Effector CD8-positive, alpha-beta T cell (primary cell): ENCODE measurements at regions not wholly inside any gene's neighbourhood (a gene's known extent, or its start where the extent isn't known, plus 50 kb on each side); places are given as distances from the start of the nearest gene placed in this dataset.

Experiments used
- DNase-seq: peaks from one replicate; lab custom pipeline; 2025; lab: John Stamatoyannopoulos, UW

DNA sequence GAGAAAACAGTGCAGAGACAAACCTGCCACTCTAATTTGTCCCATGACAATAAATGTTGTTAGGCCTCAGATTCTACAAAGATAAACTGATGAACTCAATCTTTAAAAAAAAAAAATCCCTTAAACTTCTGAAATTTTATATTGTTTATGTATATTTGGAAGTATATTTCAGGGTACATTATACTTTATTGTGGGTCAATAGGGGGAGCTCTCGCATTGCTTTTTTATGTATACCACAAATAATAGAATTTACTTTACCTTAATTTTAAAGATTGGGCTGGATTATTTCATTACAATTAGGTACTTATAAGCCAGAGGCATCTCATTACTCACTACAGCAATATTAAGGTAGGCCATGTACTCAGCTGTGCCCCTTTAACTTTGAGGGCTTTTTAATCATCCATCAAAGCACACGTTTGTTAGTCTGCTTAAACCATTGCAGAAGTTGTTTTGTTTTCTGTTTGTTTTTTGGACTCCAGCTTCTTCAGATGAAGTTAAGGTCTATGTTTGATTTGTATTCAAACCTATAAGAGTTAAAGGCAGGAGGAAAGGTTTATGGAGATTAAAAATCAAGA lies 56.3 kb upstream of the EYA4 start:
- DNase-seq = no peak

DNA sequence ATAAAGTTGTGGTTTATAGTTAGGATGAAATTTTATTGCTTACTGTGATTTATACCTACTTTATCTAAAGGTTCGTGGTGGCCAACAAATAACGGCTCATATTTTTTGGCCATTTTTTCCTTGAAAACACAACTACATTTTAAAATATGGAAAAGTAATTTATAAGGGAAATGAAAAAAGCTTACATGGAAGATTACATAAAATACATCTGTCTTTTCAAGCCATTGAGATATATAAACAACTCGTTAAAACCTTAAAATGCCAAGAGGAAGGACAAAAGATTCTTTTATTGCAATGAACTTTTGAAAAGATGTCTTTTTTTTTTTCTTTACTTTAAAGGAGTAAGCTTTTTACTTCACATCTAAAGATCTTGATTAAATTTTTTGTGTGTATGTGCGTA lies 55.4 kb upstream of the EYA4 start:
- DNase-seq = no peak

DNA sequence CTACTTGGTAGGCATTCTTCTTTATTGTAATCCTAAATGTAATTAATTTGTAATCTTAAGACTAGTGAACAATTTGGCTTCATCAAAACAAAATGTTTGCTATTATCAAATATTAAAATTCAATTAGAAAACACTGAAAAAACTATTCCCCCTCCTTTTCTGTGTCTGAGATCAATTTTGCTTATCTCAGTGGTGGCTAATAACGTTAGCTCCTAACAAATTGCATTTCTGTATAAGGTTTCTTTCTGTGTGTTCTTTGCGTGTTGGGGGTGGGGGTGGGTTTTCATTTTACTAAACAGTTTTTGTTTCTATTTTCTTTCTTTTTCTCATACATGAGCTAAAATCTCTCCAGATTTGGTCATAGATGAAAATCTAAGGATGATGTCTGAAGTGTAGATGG lies 54.0 kb upstream of the EYA4 start:
- no peak for DNase-seq

GRCh38 chr6:133187657-133188453 lies 53.3 kb upstream of the EYA4 start:
- no peak for DNase-seq

DNA sequence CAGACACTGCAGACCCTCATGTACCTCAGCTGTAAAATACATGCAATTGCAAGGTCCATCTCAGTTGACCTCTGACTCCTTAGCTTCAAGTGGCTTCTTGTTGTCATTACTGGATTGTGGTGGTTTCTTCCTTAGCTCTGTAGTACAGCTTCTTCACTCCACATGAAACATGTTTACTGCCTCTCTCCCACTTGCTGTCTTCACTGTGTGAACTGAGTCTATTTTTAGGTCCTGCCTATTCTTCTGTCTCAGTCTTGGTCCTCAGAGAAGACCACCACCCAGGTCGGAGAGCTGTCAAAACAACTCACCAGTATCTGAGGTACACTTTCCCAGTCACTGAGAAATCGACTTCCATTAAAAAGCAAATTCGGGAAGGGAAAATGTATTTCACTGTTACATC lies 50.2 kb upstream of the EYA4 start:
- no peak for DNase-seq

DNA sequence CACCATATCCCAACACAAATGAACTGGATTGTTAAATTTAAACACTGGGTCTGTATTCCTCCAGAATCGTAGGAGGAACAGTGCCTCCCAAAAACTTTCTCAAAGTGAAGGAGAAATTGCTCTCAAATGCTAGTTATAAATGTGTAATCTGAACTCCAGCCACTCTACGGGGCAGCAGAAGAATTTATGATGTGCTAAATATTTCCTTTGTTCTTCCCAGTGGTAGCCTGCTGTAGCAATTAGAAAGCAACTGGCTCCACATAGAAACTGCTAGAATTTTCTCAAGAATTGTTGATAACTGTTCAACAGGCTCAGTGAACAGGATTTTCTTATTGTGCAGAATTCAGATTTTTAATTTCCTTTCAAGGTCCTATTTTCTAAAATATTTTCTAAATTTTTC lies 49.8 kb upstream of the EYA4 start:
- no peak for DNase-seq
